Smooth muscle cell (in vitro differentiated cells): ENCODE measurements at regions not wholly inside any gene's neighbourhood (a gene's known extent, or its start where the extent isn't known, plus 50 kb on each side); places are given as distances from the start of the nearest gene placed in this dataset.

Source experiments
- DNase-seq: peaks from one replicate; lab custom pipeline; 2025; ENCODE audit not compliant: unreplicated experiment; lab: John Stamatoyannopoulos, UW
- H2AFZ ChIP-seq: fragments of 200-600 bp; sonication (generic); 2 replicates; pipeline ENCODE4 v1.6.0; 2016; ENCODE audit warnings: antibody characterized with exemption, low read depth, mild to moderate bottlenecking
- H3F3A ChIP-seq: fragments of 200-600 bp; sonication (generic); 2 replicates; pipeline ENCODE4 v1.6.0; 2017; ENCODE audit warnings: antibody characterized with exemption, low read depth
- H3K27ac ChIP-seq: fragments of 200-600 bp; sonication (generic); 2 replicates; pipeline ENCODE4 v1.5.1; 2016; ENCODE audit warnings: low read depth, mild to moderate bottlenecking
- H3K27me3 ChIP-seq: fragments of 200-600 bp; sonication (generic); 2 replicates; pipeline ENCODE4 v1.6.1; 2016; ENCODE audit warnings: low read depth, mild to moderate bottlenecking
- H3K36me3 ChIP-seq: fragments of 200-600 bp; sonication (generic); 2 replicates; pipeline ENCODE4 v1.5.1; 2016; ENCODE audit warnings: low read depth
- H3K4me1 ChIP-seq: fragments of 200-600 bp; sonication (generic); 2 replicates; pipeline ENCODE4 v1.5.1; 2016; ENCODE audit warnings: low read depth
- H3K4me2 ChIP-seq: fragments of 200-600 bp; sonication (generic); 2 replicates; pipeline ENCODE4 v1.6.0; 2016; ENCODE audit warnings: mild to moderate bottlenecking
- H3K4me3 ChIP-seq: fragments of 200-600 bp; sonication (generic); 2 replicates; pipeline ENCODE4 v1.5.1; 2016; ENCODE audit warnings: mild to moderate bottlenecking
- H3K79me2 ChIP-seq: fragments of 200-600 bp; sonication (generic); 2 replicates; pipeline ENCODE4 v1.6.0; 2016; ENCODE audit warnings: low read depth, mild to moderate bottlenecking
- H3K9ac ChIP-seq: fragments of 200-600 bp; sonication (generic); 2 replicates; pipeline ENCODE4 v1.6.0; 2016; ENCODE audit warnings: low read depth
- H3K9me3 ChIP-seq: fragments of 200-600 bp; sonication (generic); replicated peaks from 2 replicates; pipeline ENCODE4 v1.5.1; 2016; ENCODE audit warnings: low read depth
- H4K20me1 ChIP-seq: fragments of 200-600 bp; sonication (generic); 2 replicates; pipeline ENCODE4 v1.6.0; 2016; ENCODE audit warnings: low read depth
- WGBS: methylation state at CpG from one replicate; pipeline ENCODE4 v1.1.7; 2016; ENCODE audit warnings: low lambda C conversion rate; 5-methylcytosine and 5-hydroxymethylcytosine counted together
- TF ChIP-seq, protein P1 (sequence below): fragments of 200-600 bp; sonication (generic); IDR thresholded peaks from 2 replicates; pipeline ENCODE4 v1.5.1; 2017; ENCODE audit warnings: borderline replicate concordance, mild to moderate bottlenecking, antibody characterized with exemption; ENCODE audit not compliant: insufficient read depth, poor library complexity, severe bottlenecking

DNA sequence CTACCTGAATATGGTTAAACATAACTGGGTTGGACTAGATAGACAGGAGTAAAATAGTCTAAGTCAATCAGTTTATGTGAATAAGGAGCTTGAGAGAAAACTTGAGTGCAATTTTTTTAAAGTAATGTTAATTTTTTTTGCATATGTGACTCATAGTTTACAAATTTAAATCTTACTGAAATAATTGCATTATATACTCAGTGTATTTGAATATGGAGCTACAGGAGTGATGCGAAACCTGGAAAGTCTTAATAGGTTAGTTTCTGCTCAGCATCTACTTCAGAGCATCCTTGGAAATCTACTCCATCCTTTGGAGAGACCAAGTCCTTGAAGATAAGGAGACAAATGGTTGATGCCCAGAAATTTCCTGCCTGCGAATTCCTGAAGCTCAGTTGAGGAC is 318.8 kb upstream of the NXPH2 start:
- Histone ChIP-seq H3F3A (no peaks in the 10 kb centered on the region), H3K79me2 (no peaks in the 10 kb centered on the region), H3K4me1 (no peaks in the 10 kb centered on the region), H2AFZ (no peak overlapping the region), H3K36me3 (no peaks in the 10 kb centered on the region), H3K4me2 (no peak overlapping the region), H3K9ac (no peak overlapping the region), H3K27ac (no peak overlapping the region), H3K9me3 (no peaks in the 10 kb centered on the region), H3K4me3 (no peak overlapping the region), H3K27me3 (no peaks in the 10 kb centered on the region), H4K20me1 (no peaks in the 10 kb centered on the region)
- no peak for DNase-seq
- 96% methylated on average over 2 of the region's 2 CpGs for WGBS
- TF ChIP-seq, protein P1, sequence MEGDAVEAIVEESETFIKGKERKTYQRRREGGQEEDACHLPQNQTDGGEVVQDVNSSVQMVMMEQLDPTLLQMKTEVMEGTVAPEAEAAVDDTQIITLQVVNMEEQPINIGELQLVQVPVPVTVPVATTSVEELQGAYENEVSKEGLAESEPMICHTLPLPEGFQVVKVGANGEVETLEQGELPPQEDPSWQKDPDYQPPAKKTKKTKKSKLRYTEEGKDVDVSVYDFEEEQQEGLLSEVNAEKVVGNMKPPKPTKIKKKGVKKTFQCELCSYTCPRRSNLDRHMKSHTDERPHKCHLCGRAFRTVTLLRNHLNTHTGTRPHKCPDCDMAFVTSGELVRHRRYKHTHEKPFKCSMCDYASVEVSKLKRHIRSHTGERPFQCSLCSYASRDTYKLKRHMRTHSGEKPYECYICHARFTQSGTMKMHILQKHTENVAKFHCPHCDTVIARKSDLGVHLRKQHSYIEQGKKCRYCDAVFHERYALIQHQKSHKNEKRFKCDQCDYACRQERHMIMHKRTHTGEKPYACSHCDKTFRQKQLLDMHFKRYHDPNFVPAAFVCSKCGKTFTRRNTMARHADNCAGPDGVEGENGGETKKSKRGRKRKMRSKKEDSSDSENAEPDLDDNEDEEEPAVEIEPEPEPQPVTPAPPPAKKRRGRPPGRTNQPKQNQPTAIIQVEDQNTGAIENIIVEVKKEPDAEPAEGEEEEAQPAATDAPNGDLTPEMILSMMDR, result no peak

DNA sequence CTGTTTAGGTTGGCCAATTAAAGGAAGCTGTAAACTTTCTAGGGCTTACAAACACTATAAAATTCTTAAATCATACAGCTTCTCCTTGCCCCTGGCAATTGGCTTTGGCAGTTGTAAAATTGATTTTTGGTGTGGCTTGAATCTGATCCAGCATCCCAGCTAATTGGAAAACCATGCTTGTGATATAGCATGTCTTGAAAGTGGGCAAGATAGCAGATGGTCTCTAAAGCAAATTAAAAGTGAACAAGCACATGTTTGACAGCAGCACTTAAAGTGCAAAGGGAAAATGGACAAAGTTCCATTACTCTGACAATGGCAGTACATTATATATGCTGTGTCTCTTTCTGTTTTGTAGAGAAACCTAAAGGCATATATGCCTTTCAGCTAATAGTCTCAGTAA is 302.9 kb upstream of the NXPH2 start:
- Histone ChIP-seq H3K9ac (no peak overlapping the region), H4K20me1 (no peaks in the 10 kb centered on the region), H3F3A (no peaks in the 10 kb centered on the region), H3K4me3 (no peak overlapping the region), H3K36me3 (no peaks in the 10 kb centered on the region), H3K79me2 (no peaks in the 10 kb centered on the region), H3K4me1 (peaks cover 8% of the 10 kb centered on the region), H3K4me2 (no peak overlapping the region), H2AFZ (no peak overlapping the region), H3K27me3 (no peaks in the 10 kb centered on the region), H3K9me3 (no peaks in the 10 kb centered on the region), H3K27ac (no peak overlapping the region)
- no peak for DNase-seq
- TF ChIP-seq, protein P1, result no peak

DNA sequence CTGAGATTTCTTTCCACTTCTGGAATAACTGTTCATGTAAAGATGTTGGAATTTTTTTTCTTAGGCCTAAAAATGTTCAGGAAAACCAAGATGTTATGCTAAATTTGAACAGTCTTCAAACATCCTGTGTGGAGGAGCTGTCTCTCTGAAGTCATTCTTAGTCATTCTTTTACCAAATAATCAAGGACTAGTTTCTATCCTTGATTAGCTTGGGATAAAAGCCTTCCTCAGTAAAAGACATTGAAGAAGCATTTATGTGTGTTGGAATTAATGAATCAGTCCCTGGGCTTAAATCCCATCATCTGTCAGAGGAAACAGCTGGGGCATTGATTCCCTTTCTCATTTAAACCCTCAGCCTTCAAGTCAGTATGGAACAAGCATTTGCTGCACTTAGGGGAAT is 300.1 kb upstream of the NXPH2 start:
- Histone ChIP-seq H4K20me1 (no peaks in the 10 kb centered on the region), H3K36me3 (no peaks in the 10 kb centered on the region), H2AFZ (peak overlapping the region; percentile 64), H3K79me2 (no peaks in the 10 kb centered on the region), H3K27ac (peak overlapping the region; percentile 33), H3F3A (no peaks in the 10 kb centered on the region), H3K9ac (no peak overlapping the region), H3K9me3 (no peaks in the 10 kb centered on the region), H3K4me3 (no peak overlapping the region), H3K4me1 (peaks cover 8% of the 10 kb centered on the region), H3K27me3 (no peaks in the 10 kb centered on the region), H3K4me2 (no peak overlapping the region)
- DNase-seq, result no peak
- TF ChIP-seq, protein P1, result no peak

DNA sequence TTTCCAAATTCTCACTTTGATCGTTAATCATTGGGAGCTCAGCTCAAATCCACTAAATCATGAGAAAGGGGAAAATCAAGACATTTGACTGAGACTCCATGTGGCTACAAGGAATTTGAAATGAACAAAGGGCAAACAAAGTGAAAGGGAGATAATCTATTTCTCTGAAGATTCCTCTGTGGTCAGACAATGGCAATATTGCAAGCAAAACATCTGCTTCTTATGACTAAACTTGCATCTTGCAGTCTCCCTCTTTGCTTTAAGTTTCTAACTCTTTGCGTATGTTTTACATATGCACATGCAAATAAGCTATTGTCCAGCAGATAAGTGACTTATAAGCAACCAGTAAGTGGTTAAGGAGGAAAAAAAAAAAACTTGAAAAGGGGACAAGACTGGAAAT is 299.1 kb upstream of the NXPH2 start:
- Histone ChIP-seq H2AFZ (peak overlapping the region; percentile 39), H3K9ac (no peak overlapping the region), H3F3A (no peaks in the 10 kb centered on the region), H3K27me3 (no peaks in the 10 kb centered on the region), H3K4me1 (peaks cover 8% of the 10 kb centered on the region), H3K27ac (no peak overlapping the region), H4K20me1 (no peaks in the 10 kb centered on the region), H3K9me3 (no peaks in the 10 kb centered on the region), H3K4me2 (no peak overlapping the region), H3K4me3 (no peak overlapping the region), H3K36me3 (no peaks in the 10 kb centered on the region), H3K79me2 (no peaks in the 10 kb centered on the region)
- TF ChIP-seq, protein P1, result no peak
- DNase-seq, result no peak
- 91% methylated on average over 2 of the region's 2 CpGs for WGBS
